NCI-H526 treated with DMSO at 0.1 percent for 48 hours (cell line): ENCODE measurements at regions not wholly inside any gene's neighbourhood (a gene's known extent, or its start where the extent isn't known, plus 50 kb on each side); places are given as distances from the start of the nearest gene placed in this dataset.

ENCODE experiments used
- DNase-seq: peaks from one replicate; lab custom pipeline; 2025; lab: John Stamatoyannopoulos, UW

DNA sequence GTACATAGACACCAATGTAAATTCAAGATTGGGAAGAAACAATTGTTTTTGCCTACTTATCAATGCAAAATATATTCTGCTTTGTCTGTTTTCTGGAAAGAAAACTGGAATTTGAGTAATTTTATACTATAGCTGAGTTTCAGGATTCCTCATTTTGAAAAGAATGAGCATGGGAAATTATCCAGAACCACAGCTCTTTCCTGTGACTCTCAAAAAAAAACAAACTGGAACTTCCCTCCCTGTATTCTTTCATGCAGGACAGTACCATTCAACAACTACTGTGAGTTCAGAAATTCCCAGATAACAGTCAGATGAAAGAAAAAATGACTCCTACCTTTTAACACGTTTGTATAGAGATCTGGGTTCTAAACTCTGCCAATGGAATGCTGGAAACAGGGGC lies 372.4 kb downstream of the TGFB2 start:
- DNase-seq: no peak

DNA sequence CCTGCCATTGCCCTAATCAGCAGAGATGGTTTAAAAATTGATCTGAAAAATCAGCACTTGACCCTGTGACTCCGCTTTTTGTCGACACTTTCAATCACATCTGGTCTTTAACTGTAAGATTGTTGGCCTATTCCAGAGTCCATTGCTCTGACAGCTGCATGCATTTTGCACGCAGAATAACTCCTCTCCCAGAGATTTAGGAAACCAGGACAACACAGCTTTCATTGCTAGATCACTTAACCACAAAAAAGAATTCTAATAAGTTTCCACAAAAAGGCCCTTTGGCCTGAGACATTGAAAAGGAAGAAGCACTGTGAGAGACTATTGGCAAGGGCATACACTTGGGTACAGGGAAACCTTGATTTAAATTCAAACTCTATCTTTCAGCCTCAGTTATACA lies 373.1 kb downstream of the TGFB2 start:
- no peak for DNase-seq

DNA sequence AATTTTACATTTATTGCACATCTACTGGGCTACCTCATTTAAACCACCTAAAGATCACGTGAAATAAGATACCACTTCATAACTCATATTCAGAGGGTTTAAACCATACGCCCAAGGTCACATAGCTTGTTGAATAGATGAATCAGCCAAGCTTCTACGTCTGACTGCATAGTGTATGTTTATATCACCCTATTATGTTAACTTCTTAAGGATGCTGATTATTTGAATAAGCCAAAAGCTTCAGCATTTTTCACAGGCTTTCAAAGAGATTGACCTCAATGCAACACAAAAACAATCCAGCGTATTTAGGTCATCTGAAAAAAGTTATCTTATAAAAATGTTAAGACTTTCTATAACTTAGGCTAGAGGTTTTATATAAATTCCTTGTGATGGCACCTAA lies 373.8 kb downstream of the TGFB2 start:
- DNase-seq: no peak

DNA sequence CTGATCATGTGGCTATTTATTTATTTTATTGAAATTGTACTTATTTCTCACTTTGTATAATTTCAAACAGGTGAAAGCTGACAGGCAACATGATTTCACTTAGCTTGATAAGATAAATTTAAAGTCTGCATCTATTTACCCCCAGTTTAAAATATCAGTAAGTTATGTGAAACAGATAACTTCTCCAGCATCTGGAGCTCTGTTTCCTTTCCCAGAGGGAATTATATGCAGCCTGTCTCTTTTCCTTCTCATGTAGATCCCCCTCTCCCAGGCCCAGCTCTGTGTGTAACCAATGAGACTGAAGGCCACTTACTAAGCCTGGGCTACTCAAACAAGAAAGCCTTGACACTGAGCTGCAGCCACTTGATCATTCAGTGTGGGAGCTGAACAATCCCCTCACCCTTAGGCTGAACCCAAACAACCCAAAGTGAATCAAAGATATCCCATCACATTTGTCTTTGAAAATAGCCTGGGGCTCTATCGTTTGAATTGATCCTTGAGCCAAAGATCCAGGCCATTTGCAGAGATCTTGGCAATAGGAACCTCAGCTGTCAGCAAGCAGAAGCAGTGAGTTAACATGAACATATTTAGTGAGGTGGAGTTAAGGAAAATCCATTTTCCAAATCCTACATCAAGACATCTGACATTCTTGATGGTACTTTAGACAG lies 383.9 kb downstream of the TGFB2 start:
- DNase-seq: no peak

DNA sequence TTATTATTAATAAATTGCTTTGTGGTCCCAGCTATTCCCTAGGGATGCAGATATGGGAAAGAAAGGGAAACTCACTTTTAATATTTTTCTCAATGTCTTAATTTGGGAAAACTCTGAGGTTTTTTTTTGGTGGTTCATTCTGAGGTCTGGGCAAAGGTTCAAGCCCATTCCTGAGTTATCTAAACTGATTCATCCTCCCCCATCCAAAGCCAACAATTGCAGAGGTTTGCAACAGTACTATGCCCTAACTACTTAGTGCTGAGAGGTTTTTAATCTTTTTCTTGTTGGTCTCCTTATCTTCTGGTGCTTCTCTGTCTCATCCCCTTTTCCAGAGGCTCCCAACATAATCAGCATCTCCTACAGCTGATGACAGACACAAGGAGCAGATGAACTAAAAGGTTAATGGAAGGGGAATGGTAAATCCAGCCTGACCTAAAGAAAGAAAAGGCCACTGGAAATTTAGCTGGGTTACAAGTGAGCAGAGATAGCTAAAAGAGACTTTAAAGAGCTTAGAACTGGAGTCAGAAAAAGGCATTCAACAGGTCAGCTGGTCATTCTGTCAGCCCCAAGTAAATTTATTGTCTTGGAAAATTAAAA lies 390.4 kb downstream of the TGFB2 start:
- DNase-seq: no peak

DNA sequence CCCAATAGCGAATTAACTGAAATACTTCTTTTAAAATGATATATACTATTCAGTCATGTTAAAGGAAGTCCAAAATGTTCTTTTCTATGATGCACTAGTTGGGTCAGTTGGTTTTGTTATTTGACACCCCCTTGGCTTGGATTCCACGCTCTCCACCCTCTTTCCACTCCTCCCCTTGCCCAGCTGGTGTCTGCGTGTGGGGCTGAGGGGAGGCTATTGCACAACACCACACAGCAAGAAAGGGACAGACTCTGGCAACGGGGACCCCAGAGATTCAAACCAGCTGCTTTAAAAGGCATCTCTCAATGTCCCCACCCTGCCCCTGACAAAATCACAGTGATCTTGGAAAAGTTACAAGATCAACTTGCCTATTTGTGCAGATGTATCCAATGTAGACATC lies 394.3 kb downstream of the TGFB2 start:
- no peak for DNase-seq

DNA sequence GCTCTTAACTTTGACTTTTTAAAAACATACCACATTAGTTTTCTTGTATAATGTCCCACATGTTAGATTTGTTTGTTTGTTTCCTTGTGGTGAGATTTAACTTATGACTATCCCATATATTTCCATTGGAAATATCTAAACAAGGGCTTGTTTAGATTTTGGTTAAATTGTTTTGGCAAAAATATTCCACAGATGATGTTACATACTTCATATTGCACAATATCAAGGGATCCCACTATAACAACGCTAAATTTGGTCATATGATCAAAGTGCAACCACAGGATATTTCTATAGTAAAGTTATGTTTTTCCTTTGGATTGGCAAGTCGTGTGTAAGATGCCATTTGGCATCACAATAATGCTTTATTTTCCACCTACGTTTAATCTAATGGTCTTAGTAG lies 396.7 kb downstream of the TGFB2 start:
- DNase-seq: no peak

DNA sequence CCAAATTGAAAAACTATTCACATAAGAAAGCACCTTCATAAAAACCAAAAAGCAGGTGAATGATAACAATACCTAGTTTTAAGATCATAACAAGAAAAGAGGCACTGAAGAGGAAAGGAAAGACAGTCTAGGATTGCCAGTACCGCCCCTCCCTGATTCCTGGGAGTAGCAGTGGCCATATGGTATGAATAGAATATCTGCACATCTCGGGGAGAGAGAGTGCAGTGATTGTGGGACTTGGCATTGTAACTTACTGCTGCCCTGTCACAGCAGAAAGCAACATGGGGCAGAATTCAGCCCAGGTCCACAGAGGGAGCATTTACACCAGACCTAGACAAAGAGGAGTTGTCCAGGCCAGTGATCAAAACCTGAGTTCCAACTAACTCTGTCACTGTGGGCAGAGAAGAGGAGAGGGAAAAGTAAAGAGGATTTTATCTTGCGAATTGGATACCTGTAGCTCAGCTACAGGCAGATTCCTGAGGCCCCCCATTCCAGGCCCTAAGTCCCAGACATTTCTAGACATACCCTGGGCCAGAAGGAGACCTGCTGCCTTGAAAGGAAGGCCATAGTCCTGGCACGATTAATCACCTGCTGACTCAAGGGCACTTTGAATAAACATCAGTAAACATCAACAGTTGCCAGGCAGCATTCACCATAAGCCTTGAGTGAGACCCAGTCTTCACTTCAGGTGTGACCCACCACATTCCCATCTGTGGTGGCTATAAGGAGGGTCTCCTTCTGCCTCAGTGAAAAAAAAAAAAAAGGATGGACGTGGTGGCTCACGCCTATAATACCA lies 397.5 kb downstream of the TGFB2 start:
- DNase-seq: no peak

DNA sequence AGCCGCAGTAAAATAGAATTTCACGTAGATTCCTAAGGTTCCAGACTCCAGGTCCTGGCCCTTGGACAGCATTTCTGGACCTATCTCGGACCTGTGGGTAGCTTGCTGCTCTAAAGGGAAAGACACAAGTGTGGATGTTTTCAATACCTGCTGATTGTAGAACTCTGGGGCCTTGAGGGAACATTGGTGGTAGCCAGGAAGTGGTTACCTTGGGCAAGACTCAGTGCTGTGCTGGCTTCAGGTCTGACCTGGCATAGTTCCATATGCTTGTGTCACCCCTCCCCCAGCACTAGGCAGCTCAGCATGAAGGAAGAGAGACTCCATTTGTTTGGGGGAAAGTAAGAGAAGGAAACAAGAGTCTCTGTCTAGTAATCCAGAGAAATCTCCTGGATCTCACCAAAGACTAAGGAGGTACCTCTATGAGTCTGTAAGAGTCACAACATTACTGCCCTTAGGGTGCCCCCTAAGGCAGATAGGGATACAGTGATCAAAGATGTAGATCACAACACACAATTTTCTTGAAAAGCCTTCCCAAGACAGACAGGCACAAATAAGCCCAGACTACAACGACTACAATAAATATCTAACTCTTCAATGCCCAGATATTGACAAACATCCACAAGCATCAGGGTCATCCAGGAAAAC lies 398.8 kb downstream of the TGFB2 start:
- no peak for DNase-seq

DNA sequence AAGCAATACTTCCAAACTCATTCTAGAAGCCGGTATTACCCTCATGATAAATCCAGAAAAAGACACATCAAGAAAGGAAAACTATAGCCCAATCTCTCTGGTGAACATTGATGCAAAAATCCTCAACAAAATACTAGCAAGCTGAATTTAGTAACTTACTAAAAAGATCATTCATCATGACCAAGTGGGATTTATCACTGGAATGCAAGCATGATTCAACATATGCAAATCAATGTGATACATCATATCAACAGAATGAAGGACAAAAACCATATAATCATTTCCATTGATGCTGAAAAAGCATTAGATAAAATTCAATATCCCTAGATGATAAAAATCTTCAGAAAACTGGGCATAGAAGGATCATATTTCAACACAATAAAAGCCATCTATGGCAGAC lies 402.9 kb downstream of the TGFB2 start:
- DNase-seq: no peak

DNA sequence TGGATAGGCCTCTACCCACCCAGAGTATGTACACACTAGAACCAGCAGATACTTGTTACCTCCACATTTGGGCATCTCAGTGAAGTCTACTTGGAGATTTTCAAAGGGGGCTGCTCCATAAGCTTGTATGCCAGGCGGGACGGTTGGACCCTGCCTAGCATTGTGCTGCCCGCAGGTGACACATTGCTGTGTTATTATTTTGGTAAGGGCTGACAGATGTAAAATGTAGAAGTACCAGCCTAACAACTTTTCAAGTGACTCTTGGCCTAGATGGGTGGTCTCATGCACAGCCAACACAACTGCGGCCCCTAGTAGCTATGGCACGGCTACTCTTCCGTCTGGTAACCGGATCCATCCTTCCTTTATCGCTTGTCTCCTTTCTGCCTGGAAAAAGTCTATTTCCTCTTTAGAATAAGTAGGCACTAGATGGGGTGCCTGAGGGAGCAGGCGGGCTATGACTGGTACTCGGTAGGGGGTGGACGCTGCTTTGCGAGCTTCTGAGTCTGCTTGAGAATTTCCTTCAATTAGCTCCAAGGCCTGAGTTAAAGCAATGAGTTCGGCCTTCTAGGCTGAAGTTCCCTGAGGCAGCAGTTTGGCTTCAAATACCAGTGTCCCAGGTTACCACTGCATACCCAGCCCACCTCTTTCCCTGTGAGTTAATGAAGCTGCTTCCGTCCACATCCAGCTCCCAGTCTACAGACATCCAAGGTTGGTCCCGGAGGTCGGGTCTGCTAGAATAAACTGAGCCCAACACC lies 405.3 kb downstream of the TGFB2 start:
- DNase-seq: no peak

DNA sequence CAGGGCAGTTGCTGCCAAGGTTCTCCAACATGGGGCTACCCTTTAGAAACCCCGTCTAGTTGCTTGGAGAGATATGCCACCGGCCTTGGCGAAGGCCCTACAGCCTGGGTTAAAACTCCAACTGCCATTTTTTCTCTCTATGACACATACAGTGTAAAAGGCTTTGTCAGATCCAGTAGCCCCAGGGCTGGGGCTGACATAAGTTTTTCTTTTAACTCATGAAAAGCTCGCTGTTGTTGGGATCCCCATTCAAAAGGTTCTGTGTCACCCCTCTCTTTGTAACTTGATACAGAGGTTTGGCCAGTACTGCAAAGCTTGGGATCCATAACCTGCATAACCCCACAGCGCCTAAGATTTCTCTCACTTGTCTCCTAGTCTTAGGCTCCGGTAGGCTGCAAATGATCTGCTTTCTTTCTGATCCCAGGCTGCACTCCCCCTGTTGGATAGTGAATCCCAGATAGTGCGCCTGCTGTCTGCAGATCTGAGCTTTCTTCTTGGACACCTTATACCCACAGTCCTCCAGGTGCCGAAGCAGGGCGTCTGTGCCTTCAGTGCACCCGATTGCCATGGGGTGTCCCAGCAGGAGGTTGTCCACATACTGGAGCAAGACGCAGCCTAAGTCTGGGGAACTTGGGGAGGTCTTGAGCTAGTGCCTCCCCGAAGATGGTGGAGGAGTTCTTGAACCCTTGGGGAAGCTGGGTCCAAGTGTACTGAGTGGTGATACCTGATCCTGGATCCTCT lies 406.2 kb downstream of the TGFB2 start:
- no peak for DNase-seq

DNA sequence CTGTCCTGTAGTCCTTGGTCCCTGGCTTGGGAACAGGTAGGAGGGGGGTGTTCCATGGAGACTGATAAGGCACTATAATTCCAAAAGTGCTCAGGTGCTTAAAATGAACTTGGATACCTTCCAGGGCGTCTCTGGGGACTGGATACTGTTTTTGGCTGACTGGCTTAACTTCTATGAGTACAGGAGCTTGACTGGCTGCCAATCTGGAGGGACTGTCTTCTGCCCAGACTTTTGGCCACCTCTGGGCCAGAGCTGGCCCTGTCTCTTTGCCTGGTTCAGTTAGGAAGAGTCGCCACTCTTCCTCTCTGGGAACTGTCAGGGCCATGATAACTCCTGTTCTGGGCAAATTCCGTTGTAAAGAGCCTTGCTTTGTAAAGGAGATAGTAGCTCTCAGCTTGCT lies 407.0 kb downstream of the TGFB2 start:
- DNase-seq: no peak

DNA sequence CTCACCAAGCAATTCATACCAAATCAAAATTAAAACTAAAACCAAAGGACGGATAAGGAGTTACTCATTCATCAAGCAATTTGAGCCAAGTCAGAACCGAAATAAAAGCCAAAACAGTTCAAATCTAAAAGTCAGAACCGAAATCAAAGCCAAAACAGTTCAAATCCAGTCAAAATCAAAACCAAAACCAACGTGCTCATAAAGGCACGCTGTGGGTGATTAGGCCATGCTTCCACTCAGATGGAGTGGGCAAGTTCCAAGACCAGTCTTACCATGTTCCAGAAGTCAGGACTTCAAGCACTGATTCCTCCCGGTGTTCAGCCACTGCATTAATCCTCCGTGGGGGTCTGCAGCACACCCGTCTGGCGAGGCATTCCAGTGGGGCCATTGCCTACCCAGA lies 409.3 kb downstream of the TGFB2 start:
- DNase-seq: no peak

DNA sequence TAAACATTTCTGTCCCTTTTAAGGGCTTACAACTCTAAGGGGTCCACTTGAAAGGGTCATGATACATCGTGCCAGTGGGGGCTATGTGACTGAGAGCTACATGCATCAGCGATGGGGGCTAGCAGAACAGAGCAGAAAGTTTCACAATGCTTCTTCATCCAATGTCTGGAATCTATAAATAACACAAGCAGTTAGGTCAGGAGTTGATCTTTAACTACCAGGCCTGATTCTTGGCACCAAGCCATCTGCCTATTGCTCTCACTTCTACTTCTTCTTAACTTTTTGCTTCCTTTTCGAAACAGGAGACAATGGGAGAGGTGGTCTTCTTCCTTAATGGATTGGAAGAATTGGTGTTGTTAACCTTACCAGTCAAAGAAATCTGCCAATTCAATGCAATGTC lies 410.0 kb downstream of the TGFB2 start:
- DNase-seq: no peak

DNA sequence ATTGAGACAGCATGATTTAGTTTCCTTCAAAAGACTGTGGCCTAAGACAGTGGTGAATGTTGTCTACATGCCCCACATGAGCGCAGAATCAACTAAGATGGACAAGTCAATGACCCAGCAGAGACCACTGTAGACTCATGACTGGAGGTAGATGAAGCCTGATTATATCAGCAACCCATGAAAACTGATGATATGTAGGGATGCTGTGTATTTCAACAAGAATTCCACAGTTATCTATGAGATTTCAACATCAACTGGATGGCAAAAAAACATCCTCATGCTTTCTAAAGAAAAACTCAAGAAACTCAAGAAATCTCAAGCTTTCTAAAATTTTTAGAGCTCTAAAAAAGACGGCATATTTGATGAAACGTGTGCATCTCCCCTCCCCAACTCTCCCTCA lies 413.9 kb upstream of the LYPLAL1 start:
- DNase-seq: no peak

DNA sequence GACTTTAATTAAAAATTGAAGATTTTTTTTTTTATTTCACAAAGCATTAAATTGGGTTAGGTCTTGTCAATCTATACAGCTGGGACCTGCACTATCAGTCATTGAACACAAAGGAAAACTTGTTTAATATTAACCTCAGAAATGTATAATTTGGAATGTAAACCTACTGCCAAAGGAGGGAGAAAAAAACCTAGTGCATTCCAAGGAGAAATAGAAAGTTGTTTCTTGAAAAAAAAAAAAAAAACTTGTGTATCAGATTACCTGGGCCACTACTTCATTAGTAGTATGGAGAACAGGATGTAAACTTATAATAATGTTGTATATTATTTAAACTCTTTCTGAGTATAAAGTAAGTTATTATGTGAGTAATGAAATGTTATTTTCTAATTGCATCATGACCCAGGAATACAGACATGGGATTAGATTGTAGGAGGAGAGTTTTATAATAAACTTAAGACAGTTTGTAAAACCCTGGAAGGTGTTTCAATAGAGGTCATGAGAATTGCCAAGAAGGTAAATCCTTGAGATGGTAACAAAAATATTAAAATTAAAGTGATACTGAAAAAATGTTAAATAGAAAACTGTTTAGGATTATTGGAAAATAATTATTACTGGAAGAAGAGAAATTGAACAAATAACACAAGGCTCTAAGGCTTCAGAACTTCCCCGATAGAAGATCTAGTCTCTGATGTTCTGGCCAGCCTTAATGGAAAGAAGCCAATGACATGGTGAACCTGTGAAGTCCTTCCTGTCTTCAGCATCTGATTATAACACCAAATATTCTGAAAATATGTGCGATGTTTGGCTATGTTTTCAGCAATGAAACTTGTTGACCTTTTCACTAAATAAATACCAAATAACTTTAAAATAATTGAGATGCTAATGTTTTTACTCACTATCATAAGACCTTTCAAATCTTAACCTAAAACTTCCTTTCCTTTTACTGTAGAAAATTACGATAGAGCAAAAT lies 412.8 kb upstream of the LYPLAL1 start:
- no peak for DNase-seq

DNA sequence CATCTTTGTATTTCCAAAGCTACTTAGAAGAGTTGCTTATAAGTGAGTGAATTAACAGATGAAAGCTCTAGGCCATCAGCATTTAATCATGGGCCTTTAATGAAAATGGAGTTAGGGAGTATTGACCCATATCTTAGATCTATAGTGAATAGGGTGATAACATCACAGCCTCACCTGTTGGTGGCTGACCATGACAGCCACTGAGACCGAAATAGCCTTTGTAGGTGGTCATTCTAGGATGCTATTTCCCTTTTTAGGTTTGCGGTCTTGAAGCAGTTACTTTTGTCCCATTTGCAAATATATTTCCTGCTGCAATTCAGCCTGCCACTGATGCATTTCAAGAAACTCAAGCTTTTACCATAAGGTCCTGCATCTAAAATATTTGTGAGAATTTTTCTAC lies 410.1 kb upstream of the LYPLAL1 start:
- DNase-seq: no peak

DNA sequence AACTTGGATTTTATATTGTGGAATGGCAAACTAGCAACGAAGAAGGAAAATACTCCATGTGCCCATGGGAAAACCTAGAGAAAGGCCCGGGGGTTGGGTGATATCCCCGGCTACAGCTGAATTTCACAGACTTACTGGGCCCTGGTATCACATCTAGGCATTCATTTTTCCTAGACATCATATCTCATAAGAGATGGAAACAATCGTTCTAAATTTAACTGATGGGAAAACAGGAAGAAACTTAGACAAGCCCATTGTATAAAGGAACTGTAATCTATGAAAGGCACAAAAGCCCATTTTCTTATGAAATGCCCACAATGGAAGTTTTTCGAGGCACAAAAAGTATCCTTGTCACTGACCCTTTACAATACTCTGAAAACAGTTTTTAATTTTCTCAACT lies 407.9 kb upstream of the LYPLAL1 start:
- DNase-seq: no peak

DNA sequence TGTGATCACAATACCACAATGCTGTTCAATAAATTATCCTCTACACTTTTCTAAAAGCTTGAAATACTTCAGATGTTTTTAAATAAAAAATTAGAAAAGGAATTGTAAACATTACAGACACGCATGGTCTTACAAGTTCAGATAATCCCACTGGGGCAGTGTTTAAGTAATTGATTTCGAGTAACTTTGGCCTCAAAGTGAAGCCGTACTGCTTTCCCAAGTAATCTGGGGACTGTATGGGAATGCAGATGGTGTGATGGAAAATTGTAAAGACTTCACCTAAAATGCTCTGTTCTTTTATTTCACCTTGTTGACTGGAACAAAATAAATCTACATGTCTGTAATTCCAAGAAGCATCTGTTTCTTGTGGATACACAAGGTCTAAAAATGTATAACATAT lies 401.7 kb upstream of the LYPLAL1 start:
- no peak for DNase-seq
